ENCODE measurements at regions not wholly inside any gene's neighbourhood (a gene's known extent, or its start where the extent isn't known, plus 50 kb on each side); places are given as distances from the start of the nearest gene placed in this dataset.

GRCh38 chr1:37085393-37085792 is 51.1 kb upstream of the GRIK3 start:
- DNase-seq (ENCODE audit: low read depth) = no peak
- Histone ChIP-seq H3K27me3 (replicated peaks; ENCODE audit: control insufficient read depth, insufficient read depth, low read length) (peaks cover 8% of the 10 kb centered on the region), H3K36me3 (ENCODE audit: control insufficient read depth, insufficient read depth, low read length, severe bottlenecking) (no peaks in the 10 kb centered on the region), H3K4me1 (ENCODE audit: control insufficient read depth, insufficient read depth, low read length) (no peaks in the 10 kb centered on the region), H3K4me3 (ENCODE audit: low read length) (no peak overlapping the region), H3K9ac (ENCODE audit: low read length) (no peak overlapping the region), H3K9me3 (ENCODE audit: control insufficient read depth, low read length) (no peaks in the 10 kb centered on the region)

GRCh38 chr1:37089750-37090149 is 55.4 kb upstream of the GRIK3 start:
- Histone ChIP-seq H3K4me1 (ENCODE audit: control insufficient read depth, insufficient read depth, low read length) (no peaks in the 10 kb centered on the region), H3K27me3 (replicated peaks; ENCODE audit: control insufficient read depth, insufficient read depth, low read length) (peaks cover 12% of the 10 kb centered on the region), H3K9ac (ENCODE audit: low read length) (no peak overlapping the region), H3K9me3 (ENCODE audit: control insufficient read depth, low read length) (no peaks in the 10 kb centered on the region), H3K4me3 (ENCODE audit: low read length) (no peak overlapping the region), H3K36me3 (ENCODE audit: control insufficient read depth, insufficient read depth, low read length, severe bottlenecking) (no peaks in the 10 kb centered on the region)
- DNase-seq (ENCODE audit: low read depth) = no peak

GRCh38 chr1:37090671-37091070 is 56.4 kb upstream of the GRIK3 start:
- DNase-seq (ENCODE audit: low read depth) = no peak
- Histone ChIP-seq H3K27me3 (replicated peaks; ENCODE audit: control insufficient read depth, insufficient read depth, low read length) (peaks cover 15% of the 10 kb centered on the region), H3K9ac (ENCODE audit: low read length) (no peak overlapping the region), H3K9me3 (ENCODE audit: control insufficient read depth, low read length) (no peaks in the 10 kb centered on the region), H3K4me1 (ENCODE audit: control insufficient read depth, insufficient read depth, low read length) (no peaks in the 10 kb centered on the region), H3K4me3 (ENCODE audit: low read length) (no peak overlapping the region), H3K36me3 (ENCODE audit: control insufficient read depth, insufficient read depth, low read length, severe bottlenecking) (no peaks in the 10 kb centered on the region)

GRCh38 chr1:37092937-37093336 is 58.6 kb upstream of the GRIK3 start:
- no peaks in the 10 kb centered on the region for H3K4me1 ChIP-seq (ENCODE audit: control insufficient read depth, insufficient read depth, low read length)
- H3K9me3 ChIP-seq (ENCODE audit: control insufficient read depth, low read length) = peaks cover 5% of the 10 kb centered on the region
- no peak overlapping the region for H3K9ac ChIP-seq (ENCODE audit: low read length)
- H3K36me3 ChIP-seq (ENCODE audit: control insufficient read depth, insufficient read depth, low read length, severe bottlenecking) = no peaks in the 10 kb centered on the region
- DNase-seq (ENCODE audit: low read depth) = no peak
- H3K4me3 ChIP-seq (ENCODE audit: low read length) = no peak overlapping the region
- H3K27me3 ChIP-seq (replicated peaks; ENCODE audit: control insufficient read depth, insufficient read depth, low read length) = peaks cover 12% of the 10 kb centered on the region

DNA sequence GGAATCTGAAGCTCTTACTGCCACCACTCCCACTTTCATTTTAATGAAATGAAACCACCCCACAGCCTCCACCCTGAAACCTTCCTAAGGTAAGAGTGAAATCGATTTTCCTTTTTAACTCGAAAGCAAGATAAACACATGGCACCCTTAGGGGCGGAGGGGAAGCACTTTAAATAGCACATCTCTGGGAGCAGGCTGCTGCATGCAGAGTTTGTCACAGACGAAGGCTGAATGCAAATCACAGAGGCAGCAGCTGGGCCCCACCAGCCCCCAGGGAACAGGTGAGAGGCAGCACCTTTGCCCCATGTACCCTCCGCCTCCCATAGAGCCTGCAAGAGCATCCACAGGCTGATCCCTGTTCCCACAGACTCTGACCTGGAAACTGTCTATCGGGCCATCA is 60.0 kb upstream of the GRIK3 start:
- Histone ChIP-seq H3K4me3 (ENCODE audit: low read length) (no peak overlapping the region), H3K9me3 (ENCODE audit: control insufficient read depth, low read length) (peaks cover 5% of the 10 kb centered on the region), H3K27me3 (replicated peaks; ENCODE audit: control insufficient read depth, insufficient read depth, low read length) (peaks cover 12% of the 10 kb centered on the region), H3K4me1 (ENCODE audit: control insufficient read depth, insufficient read depth, low read length) (no peaks in the 10 kb centered on the region), H3K36me3 (ENCODE audit: control insufficient read depth, insufficient read depth, low read length, severe bottlenecking) (no peaks in the 10 kb centered on the region), H3K9ac (ENCODE audit: low read length) (no peak overlapping the region)
- no peak for DNase-seq (ENCODE audit: low read depth)

DNA sequence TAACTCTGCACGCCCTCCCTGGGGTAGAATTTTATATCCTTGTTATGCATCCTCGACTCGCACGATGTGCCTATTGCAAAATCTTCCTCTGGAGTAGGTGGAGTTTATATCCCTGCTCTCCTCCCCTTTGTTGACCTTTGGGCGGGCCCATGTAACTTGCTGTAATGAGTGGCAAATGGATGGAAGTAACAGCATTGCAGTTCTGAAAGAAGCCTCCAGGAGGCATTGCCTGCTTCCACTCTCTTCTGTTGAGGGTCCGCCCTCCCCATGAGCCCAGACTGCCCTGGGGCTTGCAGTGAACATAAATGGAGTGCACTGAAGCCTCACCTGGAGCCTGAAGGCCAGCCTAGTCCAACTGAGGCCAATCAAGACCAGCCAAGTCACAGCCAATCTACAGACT is 62.2 kb upstream of the GRIK3 start:
- no peaks in the 10 kb centered on the region for H3K4me1 ChIP-seq (ENCODE audit: control insufficient read depth, insufficient read depth, low read length)
- no peak for DNase-seq (ENCODE audit: low read depth)

GRCh38 chr1:37097731-37098130 is 63.4 kb upstream of the GRIK3 start:
- Histone ChIP-seq H3K9me3 (ENCODE audit: control insufficient read depth, low read length) (peaks cover 9% of the 10 kb centered on the region), H3K4me1 (ENCODE audit: control insufficient read depth, insufficient read depth, low read length) (no peaks in the 10 kb centered on the region), H3K27me3 (replicated peaks; ENCODE audit: control insufficient read depth, insufficient read depth, low read length) (peaks cover 9% of the 10 kb centered on the region), H3K4me3 (ENCODE audit: low read length) (no peak overlapping the region), H3K36me3 (ENCODE audit: control insufficient read depth, insufficient read depth, low read length, severe bottlenecking) (no peaks in the 10 kb centered on the region), H3K9ac (ENCODE audit: low read length) (no peak overlapping the region)
- DNase-seq (ENCODE audit: low read depth) = no peak

More for the DNA sequence above, 62.2 kb upstream of the GRIK3 start:
- Histone ChIP-seq H3K9me3 (ENCODE audit: control insufficient read depth, low read length) (peaks cover 9% of the 10 kb centered on the region), H3K4me3 (ENCODE audit: low read length) (no peak overlapping the region), H3K27me3 (replicated peaks; ENCODE audit: control insufficient read depth, insufficient read depth, low read length) (peaks cover 12% of the 10 kb centered on the region), H3K9ac (ENCODE audit: low read length) (no peak overlapping the region), H3K36me3 (ENCODE audit: control insufficient read depth, insufficient read depth, low read length, severe bottlenecking) (no peaks in the 10 kb centered on the region)

DNA sequence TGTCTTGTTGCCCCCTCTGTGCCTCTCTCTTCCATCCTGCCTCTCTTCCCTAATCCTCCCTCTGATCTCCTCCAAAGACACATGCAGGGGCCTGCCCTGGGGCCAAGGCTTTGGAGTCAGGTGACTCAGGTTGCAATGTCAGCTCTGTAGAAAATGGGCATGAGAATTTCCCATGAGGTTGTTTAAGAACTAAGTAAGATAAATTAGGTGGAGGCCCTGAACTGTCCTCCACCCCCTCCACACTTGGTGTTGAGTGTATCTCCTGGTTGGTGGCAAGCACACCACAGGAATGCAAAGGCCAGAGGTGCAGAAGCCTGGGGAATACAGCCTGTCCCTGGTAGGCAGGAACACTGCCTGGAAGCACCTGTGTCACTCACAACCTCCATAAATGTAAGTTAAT is 63.9 kb upstream of the GRIK3 start:
- H3K9ac ChIP-seq (ENCODE audit: low read length) = no peak overlapping the region
- no peaks in the 10 kb centered on the region for H3K36me3 ChIP-seq (ENCODE audit: control insufficient read depth, insufficient read depth, low read length, severe bottlenecking)
- no peaks in the 10 kb centered on the region for H3K4me1 ChIP-seq (ENCODE audit: control insufficient read depth, insufficient read depth, low read length)
- H3K4me3 ChIP-seq (ENCODE audit: low read length) = no peak overlapping the region
- DNase-seq (ENCODE audit: low read depth) = no peak
- peaks cover 9% of the 10 kb centered on the region for H3K9me3 ChIP-seq (ENCODE audit: control insufficient read depth, low read length)
- H3K27me3 ChIP-seq (replicated peaks; ENCODE audit: control insufficient read depth, insufficient read depth, low read length) = peaks cover 7% of the 10 kb centered on the region

GRCh38 chr1:37100310-37100709 is 66.0 kb upstream of the GRIK3 start:
- Histone ChIP-seq H3K9ac (ENCODE audit: low read length) (no peak overlapping the region), H3K4me1 (ENCODE audit: control insufficient read depth, insufficient read depth, low read length) (no peaks in the 10 kb centered on the region), H3K9me3 (ENCODE audit: control insufficient read depth, low read length) (peaks cover 18% of the 10 kb centered on the region), H3K36me3 (ENCODE audit: control insufficient read depth, insufficient read depth, low read length, severe bottlenecking) (no peaks in the 10 kb centered on the region), H3K4me3 (ENCODE audit: low read length) (no peak overlapping the region), H3K27me3 (replicated peaks; ENCODE audit: control insufficient read depth, insufficient read depth, low read length) (no peaks in the 10 kb centered on the region)
- no peak for DNase-seq (ENCODE audit: low read depth)

- H3K27me3 ChIP-seq (replicated peaks; ENCODE audit: control insufficient read depth, insufficient read depth, low read length) = no peaks in the 10 kb centered on the region
- peaks cover 14% of the 10 kb centered on the region for H3K9me3 ChIP-seq (ENCODE audit: control insufficient read depth, low read length)
- H3K4me1 ChIP-seq (ENCODE audit: control insufficient read depth, insufficient read depth, low read length) = no peaks in the 10 kb centered on the region
- no peaks in the 10 kb centered on the region for H3K36me3 ChIP-seq (ENCODE audit: control insufficient read depth, insufficient read depth, low read length, severe bottlenecking)
- H3K4me3 ChIP-seq (ENCODE audit: low read length) = no peak overlapping the region
- no peak for DNase-seq (ENCODE audit: low read depth)
- H3K9ac ChIP-seq (ENCODE audit: low read length) = no peak overlapping the region
Observed at GRCh38 chr1:37102656-37103382, 68.5 kb upstream of the GRIK3 start.

- Histone ChIP-seq H3K9ac (ENCODE audit: low read length) (no peak overlapping the region), H3K4me1 (ENCODE audit: control insufficient read depth, insufficient read depth, low read length) (no peaks in the 10 kb centered on the region), H3K9me3 (ENCODE audit: control insufficient read depth, low read length) (peaks cover 9% of the 10 kb centered on the region), H3K27me3 (replicated peaks; ENCODE audit: control insufficient read depth, insufficient read depth, low read length) (no peaks in the 10 kb centered on the region), H3K36me3 (ENCODE audit: control insufficient read depth, insufficient read depth, low read length, severe bottlenecking) (no peaks in the 10 kb centered on the region), H3K4me3 (ENCODE audit: low read length) (no peak overlapping the region)
- no peak for DNase-seq (ENCODE audit: low read depth)
Observed at GRCh38 chr1:37105911-37106310, 71.6 kb upstream of the GRIK3 start.

Data from adipocyte (in vitro differentiated cells).